Daoy (cell line): ENCODE measurements at regions not wholly inside any gene's neighbourhood (a gene's known extent, or its start where the extent isn't known, plus 50 kb on each side); places are given as distances from the start of the nearest gene placed in this dataset.
"Not testable (repeated sequence)": the region's sequence is repeated elsewhere in the genome, so short reads cannot be mapped to it uniquely, and the experiment has no call there.

Experiments used
- DNase-seq: peaks from one replicate; pipeline ENCODE4 v3.0.0-alpha.2; 2015; ENCODE audit warnings: low read depth

GRCh38 chr1:227508431-227508830 is 54.9 kb upstream of the ZNF678 start:
- no peak for DNase-seq

- DNase-seq = not testable (repeated sequence)
Observed at GRCh38 chr1:227506490-227507393, 56.6 kb upstream of the ZNF678 start.

- DNase-seq = not testable (repeated sequence)
Observed at GRCh38 chr1:227496045-227496444, 67.3 kb upstream of the ZNF678 start.

GRCh38 chr1:227493863-227494551 is 69.3 kb upstream of the ZNF678 start:
- not testable (repeated sequence) for DNase-seq

- DNase-seq = no peak
Observed at GRCh38 chr1:227490478-227490877, 72.9 kb upstream of the ZNF678 start.

- DNase-seq = no peak
Observed at GRCh38 chr1:227490001-227490400, 73.4 kb upstream of the ZNF678 start.

- no peak for DNase-seq
Observed at GRCh38 chr1:227489572-227489971, 73.8 kb upstream of the ZNF678 start.

DNA sequence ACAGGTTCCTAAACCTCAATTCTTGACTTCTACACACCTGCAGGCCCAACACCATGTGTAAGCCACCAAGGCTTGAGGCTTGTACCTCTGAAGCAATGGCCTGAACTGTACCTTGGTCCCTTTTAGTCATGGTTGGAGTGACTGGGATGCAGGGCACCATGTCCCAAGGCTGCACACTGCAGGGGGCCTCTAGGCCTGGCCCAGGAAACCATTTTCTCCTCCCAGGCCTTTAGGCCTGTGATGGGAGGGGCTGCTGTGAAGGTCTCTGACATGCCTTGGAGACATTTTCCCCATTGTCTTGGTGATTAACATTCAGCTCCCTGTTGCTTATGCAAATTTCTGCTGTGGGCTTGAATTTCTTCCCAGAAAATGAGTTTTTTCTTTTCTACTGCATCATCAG is 75.8 kb upstream of the ZNF678 start:
- DNase-seq = no peak

DNA sequence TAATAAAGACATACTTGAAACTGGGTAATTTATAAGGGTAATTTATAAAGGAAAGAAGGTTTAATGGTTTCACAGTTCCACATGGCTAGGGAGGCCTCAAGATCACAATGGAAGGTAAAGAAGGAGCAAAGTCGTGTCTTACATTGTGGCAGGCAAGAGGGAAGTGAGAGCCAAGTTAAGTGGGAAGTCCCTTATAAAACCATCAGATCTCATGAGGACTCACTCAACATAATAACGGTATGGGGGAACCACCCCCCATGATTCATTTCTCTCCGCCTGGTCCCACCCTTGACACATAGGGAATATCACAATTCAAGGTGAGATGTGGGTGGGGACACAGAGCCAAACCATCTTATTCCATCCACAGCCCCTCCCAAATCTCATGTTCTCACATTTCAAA is 76.8 kb upstream of the ZNF678 start:
- no peak for DNase-seq

- DNase-seq = no peak
Observed at GRCh38 chr1:227482023-227482299, 81.4 kb upstream of the ZNF678 start.

GRCh38 chr1:227474072-227474471 is 89.3 kb upstream of the ZNF678 start:
- not testable (repeated sequence) for DNase-seq

GRCh38 chr1:227472772-227473171 is 90.6 kb upstream of the ZNF678 start:
- no peak for DNase-seq

- no peak for DNase-seq
Observed at GRCh38 chr1:227470688-227471087, 92.7 kb upstream of the ZNF678 start.

- DNase-seq = no peak
Observed at GRCh38 chr1:227469708-227470107, 93.6 kb upstream of the ZNF678 start.

DNA sequence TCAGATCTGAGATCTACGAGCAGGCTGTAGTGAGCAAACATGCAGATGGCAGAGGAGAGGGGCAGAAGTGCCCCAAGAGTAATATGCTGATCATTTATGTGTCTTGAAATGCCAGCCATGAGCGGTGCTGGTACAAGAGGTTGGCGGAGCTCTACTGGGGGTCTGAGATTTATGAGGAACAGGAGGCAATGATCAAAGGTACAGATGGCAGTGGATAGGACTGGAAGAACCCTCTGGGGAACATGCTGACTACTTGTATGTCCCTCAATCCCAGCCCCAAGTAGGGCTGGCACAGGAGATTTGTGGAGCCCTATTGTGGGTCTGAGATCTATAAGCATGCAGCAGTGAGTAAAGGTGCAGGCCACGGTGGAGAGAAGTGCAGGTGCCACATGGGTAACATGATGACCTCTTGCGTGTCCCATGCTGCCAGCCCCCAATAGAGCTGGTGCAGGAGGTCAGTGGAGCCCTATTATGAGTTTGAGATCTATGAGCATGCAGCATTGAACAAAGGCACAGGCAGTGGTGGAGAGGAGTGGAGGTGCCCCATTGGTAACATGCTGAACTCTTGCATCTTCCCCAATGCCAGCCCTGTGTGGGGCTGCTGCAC is 97.2 kb upstream of the ZNF678 start:
- DNase-seq = no peak

DNA sequence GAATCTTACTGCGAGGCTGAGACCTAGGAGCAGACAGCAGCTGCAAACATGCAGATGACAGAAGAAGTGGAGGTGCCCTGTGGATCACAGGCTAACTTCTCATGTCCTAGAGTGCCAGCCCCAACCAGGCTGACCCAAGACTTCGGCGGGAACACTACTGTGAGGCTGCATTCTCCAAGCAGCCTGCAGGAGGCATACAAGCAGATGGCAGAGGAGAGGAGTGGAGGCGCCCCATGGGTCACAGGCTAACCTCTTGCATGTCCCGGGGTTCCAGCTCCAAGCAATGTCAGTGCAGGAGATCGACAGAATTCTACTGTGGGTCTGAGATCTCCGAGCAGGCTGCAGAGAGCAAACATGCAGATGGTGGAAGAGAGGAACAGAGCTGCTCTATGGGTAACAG is 98.1 kb upstream of the ZNF678 start:
- DNase-seq = no peak

GRCh38 chr1:227459977-227460376 is 103.4 kb upstream of the ZNF678 start:
- DNase-seq = no peak

- no peak for DNase-seq
Observed at GRCh38 chr1:227459326-227459841, 104.0 kb upstream of the ZNF678 start.

DNA sequence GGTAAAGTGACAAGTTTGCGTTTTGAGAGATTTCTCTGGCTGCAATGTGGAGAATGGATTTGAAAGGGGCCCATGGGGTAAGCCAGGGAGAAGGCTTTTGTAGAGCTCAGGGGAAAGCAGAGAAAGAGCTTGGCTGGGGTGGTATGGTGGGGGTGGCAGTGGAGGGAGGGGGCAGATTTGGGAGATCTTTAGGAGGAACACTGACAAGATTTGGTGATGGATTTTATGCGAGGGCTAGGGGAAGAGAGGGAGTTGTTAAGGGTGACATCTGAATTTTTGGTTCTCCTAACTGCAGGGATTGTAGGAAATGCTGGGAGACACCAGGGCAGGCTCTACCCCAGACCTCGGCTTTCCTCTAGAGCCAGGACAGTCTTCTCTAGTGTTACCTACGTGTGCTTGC is 108.7 kb upstream of the ZNF678 start:
- DNase-seq = no peak

- DNase-seq = no peak
Observed at GRCh38 chr1:227453631-227454355, 109.6 kb upstream of the ZNF678 start.

GRCh38 chr1:227451954-227452353 is 111.4 kb upstream of the ZNF678 start:
- no peak for DNase-seq

DNA sequence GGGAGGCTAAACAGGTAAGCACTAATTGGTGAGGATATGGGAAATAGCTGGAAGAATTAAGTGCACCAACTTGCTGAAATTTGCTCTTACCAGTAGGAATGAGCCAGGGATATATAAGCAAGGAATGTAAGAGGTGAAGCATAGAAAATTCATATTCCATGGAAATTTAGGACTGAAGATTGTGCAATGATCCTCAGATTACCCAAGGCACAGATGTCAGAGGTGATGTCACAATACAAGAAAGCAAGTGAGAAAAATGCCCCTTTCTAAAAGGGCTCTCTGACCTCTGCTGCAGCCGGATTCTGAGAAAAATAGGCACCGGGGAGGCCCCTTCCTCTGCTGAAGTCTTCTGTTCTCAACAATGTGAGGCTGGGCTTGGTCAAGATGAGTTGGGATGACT is 112.3 kb upstream of the ZNF678 start:
- DNase-seq = no peak
